Choroid plexus epithelial cell (primary cell): ENCODE measurements at regions not wholly inside any gene's neighbourhood (a gene's known extent, or its start where the extent isn't known, plus 50 kb on each side); places are given as distances from the start of the nearest gene placed in this dataset.

ENCODE experiments used
- DNase-seq: peaks from one replicate; pipeline ENCODE4 v3.0.0-alpha.2; 2010; ENCODE audit warnings: low read depth
- H3K4me3 ChIP-seq: 2 replicates; pipeline ENCODE4 v1.5.1; 2011; ENCODE audit warnings: low read depth, mild to moderate bottlenecking, control low read depth, low read length, moderate library complexity
- TF ChIP-seq, protein P1 (sequence below): conservative IDR thresholded peaks from 2 replicates; pipeline ENCODE4 v1.5.1; 2011; ENCODE audit warnings: low read depth, mild to moderate bottlenecking, control low read depth, inconsistent platforms, low read length, moderate library complexity

DNA sequence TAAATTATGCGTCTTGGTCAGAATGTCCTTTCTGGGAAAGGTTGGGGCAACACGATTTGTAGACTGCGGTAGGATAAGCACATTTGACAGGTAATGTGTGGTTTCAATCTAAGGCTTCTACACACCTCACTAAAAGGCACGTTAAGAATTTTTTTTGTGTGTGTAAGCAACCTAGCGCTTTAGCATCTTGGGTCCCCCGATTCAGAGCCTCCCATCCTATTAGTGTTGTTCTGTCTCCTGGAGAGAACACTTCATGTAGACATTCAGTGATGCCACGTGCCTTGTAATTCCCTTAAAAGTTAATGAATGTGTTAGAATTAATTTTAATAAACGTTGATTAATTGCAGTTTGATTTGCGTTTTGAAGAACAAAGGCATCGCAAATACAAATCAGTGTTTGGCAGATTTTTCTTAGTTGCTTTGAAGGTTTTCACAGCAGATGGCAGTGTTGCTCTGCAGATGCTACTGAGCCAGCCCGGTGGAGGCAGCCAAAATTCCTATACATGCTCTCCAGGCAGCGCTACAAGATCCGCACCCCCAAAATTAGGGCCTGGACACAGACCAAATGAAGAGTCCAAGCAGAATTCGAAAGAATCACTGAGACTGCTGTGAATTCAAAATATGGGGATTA, 63.5 kb downstream of the OTOL1 start:
- DNase-seq, result peak; percentile 63
- TF ChIP-seq, protein P1, sequence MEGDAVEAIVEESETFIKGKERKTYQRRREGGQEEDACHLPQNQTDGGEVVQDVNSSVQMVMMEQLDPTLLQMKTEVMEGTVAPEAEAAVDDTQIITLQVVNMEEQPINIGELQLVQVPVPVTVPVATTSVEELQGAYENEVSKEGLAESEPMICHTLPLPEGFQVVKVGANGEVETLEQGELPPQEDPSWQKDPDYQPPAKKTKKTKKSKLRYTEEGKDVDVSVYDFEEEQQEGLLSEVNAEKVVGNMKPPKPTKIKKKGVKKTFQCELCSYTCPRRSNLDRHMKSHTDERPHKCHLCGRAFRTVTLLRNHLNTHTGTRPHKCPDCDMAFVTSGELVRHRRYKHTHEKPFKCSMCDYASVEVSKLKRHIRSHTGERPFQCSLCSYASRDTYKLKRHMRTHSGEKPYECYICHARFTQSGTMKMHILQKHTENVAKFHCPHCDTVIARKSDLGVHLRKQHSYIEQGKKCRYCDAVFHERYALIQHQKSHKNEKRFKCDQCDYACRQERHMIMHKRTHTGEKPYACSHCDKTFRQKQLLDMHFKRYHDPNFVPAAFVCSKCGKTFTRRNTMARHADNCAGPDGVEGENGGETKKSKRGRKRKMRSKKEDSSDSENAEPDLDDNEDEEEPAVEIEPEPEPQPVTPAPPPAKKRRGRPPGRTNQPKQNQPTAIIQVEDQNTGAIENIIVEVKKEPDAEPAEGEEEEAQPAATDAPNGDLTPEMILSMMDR, result peak; percentile 76
- H3K4me3 ChIP-seq, result no peak overlapping the region

DNA sequence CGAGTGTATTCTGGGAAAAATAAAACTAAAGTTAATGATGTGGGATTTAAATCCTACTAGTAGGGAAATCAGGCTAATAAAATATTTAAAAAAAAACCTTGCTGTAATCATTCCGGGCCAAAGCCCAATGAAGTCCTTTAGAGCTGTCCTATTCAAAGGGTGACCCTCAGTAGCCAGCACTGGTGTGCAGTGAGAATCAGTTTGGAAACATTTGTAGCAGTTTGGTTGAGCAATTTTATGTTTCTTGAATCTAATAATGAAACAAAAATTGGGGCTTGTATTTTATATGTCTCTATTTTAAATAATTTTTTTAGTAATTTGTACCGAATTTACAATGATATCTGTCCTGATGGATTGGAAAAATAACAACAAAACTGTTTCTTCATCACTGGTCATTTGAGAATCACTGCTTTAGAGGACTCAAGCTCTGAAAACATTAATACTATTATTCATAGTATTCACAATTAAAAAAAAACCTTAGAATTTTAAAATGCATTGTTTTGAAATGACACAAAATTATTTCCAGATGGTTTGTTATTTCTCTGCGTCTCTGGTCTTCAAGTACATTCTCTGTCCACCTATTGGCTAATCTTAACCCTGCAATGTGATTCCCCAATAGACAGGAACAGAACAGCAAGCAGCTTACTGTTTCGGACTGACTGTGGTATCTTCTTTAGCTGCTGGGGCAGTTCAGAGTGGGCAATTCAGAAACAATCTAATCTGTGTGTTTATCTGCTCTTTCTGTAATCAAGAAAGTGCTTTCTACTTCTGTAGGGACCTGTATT, 71.2 kb downstream of the OTOL1 start:
- no peak overlapping the region for H3K4me3 ChIP-seq
- TF ChIP-seq, protein P1, result no peak
- no peak for DNase-seq

DNA sequence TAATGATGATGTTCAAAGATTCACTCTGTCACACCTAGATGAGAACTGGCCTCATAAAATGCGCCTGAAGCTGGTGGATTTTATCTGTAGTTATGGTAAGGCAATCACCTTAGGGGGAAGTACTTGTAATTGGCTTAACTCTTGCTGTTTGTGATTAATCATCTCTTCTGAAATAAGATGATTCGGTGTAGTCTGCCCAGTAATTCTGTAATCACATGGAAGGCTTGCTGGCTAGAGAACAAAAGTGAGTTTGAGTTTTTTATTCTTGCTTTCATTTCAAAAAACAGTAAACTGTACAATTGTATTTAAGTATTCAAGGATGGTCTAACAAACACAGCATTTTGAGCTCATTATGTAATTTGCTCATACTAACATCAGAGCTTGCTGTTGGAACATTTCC, 72.1 kb downstream of the OTOL1 start:
- H3K4me3 ChIP-seq, result no peak overlapping the region
- TF ChIP-seq, protein P1, result no peak
- DNase-seq, result no peak

DNA sequence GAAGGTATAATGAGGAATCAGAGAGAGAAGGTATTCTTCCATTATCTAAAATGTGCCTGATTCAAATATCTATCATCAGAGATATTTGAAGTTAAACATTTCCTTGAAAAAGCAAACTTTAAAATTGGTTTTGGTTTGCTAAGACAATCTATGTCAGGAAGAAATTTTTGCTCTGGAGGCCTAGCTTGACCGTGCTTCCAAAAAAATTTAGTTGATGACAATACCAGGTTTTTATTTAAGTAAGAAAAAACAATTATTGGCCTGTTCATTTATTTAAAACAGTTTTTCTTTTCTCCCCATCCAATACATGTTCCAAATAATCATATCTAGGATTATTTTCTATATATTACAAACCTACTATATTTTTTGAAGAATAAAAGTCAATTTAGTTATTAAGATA, 75.3 kb downstream of the OTOL1 start:
- H3K4me3 ChIP-seq, result no peak overlapping the region
- DNase-seq, result no peak
- TF ChIP-seq, protein P1, result no peak

DNA sequence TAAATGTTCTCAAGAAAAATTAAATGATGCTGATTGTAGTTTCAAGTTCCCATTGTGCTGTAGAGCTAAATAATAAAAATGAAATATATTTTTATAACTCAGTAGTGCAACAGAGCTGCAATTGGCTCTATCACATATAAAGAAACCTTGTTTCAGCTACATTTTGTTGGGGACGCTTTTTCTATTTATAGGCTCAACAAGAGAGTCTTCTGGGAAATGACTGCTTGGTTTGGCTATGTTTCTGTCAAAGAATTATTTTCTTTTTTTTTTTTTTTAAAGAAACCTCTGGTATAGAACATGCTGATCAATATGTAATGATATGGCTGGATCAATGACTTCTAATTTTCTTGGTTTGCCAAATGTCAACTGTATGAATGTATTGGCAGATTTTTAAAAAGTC, 76.5 kb downstream of the OTOL1 start:
- TF ChIP-seq, protein P1, result no peak
- DNase-seq, result no peak
- H3K4me3 ChIP-seq, result no peak overlapping the region

DNA sequence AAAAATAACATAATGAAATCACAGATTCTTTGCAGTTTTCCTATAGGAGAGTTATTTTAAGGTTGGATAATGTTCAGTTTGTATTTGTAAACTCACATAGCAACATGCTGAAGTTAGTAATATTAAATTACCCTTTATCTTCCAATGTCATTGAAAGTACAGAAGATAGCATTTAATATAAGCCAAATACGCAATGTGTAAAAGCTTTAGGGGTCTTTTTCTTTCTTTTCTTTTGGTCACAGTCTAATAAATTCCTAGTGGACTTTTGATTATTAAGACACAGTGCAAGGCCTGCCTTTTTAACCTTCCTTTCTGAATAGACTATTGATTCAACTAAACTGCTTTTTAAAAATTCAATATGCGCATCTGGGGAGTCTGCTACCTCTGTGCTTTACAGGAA, 79.3 kb downstream of the OTOL1 start:
- H3K4me3 ChIP-seq, result no peak overlapping the region
- DNase-seq, result no peak
- TF ChIP-seq, protein P1, result no peak

DNA sequence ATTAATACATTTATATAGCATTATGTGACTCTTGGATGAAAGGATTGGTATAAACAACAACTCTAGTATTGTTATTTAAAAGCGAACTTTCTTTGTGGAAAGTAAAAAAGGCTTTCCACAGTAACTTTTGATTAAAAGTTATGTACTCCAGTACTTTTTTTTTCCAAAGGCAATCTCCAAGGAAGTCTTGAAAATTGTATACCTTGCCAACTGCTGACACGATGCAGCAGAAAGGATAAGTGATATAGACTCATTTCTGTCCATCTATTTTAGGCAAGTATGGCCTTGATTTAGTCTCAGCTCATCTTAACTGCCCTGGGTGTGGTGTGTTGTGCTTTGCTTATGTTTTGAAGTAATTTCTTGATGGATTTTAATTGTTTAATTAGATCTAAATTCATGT, 79.7 kb downstream of the OTOL1 start:
- no peak for DNase-seq
- TF ChIP-seq, protein P1, result no peak
- no peak overlapping the region for H3K4me3 ChIP-seq
